ENCODE measurements at regions not wholly inside any gene's neighbourhood (a gene's known extent, or its start where the extent isn't known, plus 50 kb on each side); places are given as distances from the start of the nearest gene placed in this dataset.
"Not testable (repeated sequence)": the region's sequence is repeated elsewhere in the genome, so short reads cannot be mapped to it uniquely, and the experiment has no call there.

GRCh38 chr10:61020420-61021158 lies 76.6 kb upstream of the RHOBTB1 start:
- DNase-seq (ENCODE audit: low read depth) = no peak
- no peak for TF ChIP-seq CTCF (IDR thresholded peaks at IDR 0.05; ENCODE audit: low read depth, low read length, missing control alignments)
- no peak overlapping the region for H3K4me3 ChIP-seq (ENCODE audit: low read depth, low read length)

- no peak for TF ChIP-seq CTCF (IDR thresholded peaks at IDR 0.05; ENCODE audit: low read depth, low read length, missing control alignments)
- no peak for DNase-seq (ENCODE audit: low read depth)
- H3K4me3 ChIP-seq (ENCODE audit: low read depth, low read length) = no peak overlapping the region
These were observed 74.2 kb upstream of the RHOBTB1 start for GRCh38 chr10:61018146-61018545.

GRCh38 chr10:61016630-61017029 lies 72.6 kb upstream of the RHOBTB1 start:
- H3K4me3 ChIP-seq (ENCODE audit: low read depth, low read length) = no peak overlapping the region
- TF ChIP-seq CTCF (IDR thresholded peaks at IDR 0.05; ENCODE audit: low read depth, low read length, missing control alignments) = no peak
- DNase-seq (ENCODE audit: low read depth) = no peak

GRCh38 chr10:61016007-61016406 lies 72.0 kb upstream of the RHOBTB1 start:
- DNase-seq (ENCODE audit: low read depth) = no peak
- no peak for TF ChIP-seq CTCF (IDR thresholded peaks at IDR 0.05; ENCODE audit: low read depth, low read length, missing control alignments)
- no peak overlapping the region for H3K4me3 ChIP-seq (ENCODE audit: low read depth, low read length)

- no peak overlapping the region for H3K4me3 ChIP-seq (ENCODE audit: low read depth, low read length)
- TF ChIP-seq CTCF (IDR thresholded peaks at IDR 0.05; ENCODE audit: low read depth, low read length, missing control alignments) = no peak
- DNase-seq (ENCODE audit: low read depth) = no peak
These were observed 66.9 kb upstream of the RHOBTB1 start for GRCh38 chr10:61010863-61011262.

GRCh38 chr10:61003069-61003468 lies 59.1 kb upstream of the RHOBTB1 start:
- not testable (repeated sequence) for H3K4me3 ChIP-seq (ENCODE audit: low read depth, low read length); DNase-seq (ENCODE audit: low read depth)

GRCh38 chr10:61001731-61002122 lies 57.7 kb upstream of the RHOBTB1 start:
- no peak for TF ChIP-seq CTCF (IDR thresholded peaks at IDR 0.05; ENCODE audit: low read depth, low read length, missing control alignments)
- no peak overlapping the region for H3K4me3 ChIP-seq (ENCODE audit: low read depth, low read length)
- DNase-seq (ENCODE audit: low read depth) = no peak

All from GM12864 (cell line).